ENCODE measurements at regions not wholly inside any gene's neighbourhood (a gene's known extent, or its start where the extent isn't known, plus 50 kb on each side); places are given as distances from the start of the nearest gene placed in this dataset.

GRCh38 chr19:46953955-46954501 is 65.6 kb upstream of the NPAS1 start:
- Histone ChIP-seq H3K27me3 (replicated peaks; ENCODE audit: insufficient read depth, low read depth, low read length, poor library complexity) (no peaks in the 10 kb centered on the region), H3K4me1 (ENCODE audit: insufficient read depth, low read length, poor library complexity, severe bottlenecking) (peaks cover 30% of the 10 kb centered on the region), H3K27ac (ENCODE audit: low read depth, low read length, poor library complexity, severe bottlenecking) (no peak overlapping the region), H3K36me3 (ENCODE audit: insufficient read depth, low read length, poor library complexity, severe bottlenecking) (peaks cover 5% of the 10 kb centered on the region), H3K4me3 (ENCODE audit: low read depth, low read length, poor library complexity, severe bottlenecking) (no peak overlapping the region), H3K9me3 (ENCODE audit: low read depth, low read length, poor library complexity, severe bottlenecking) (no peaks in the 10 kb centered on the region)
- intact Hi-C loops (cut with micrococcal nuclease; ENCODE audit: unreplicated experiment) = no loop called here
- CTCF ChIA-PET = no interaction called here
- no TSS peak for BruUV-seq (replicated peaks)
- DNase-seq (ENCODE audit: low spot score) = no peak
- POLR2A ChIA-PET (ENCODE audit: low non-redundant PET) = no interaction called here
- TF ChIP-seq EZH2 (IDR thresholded peaks at IDR 0.05; ENCODE audit: borderline replicate concordance, low read depth, low read length, poor library complexity, severe bottlenecking) (no peak), CTCF (conservative IDR thresholded peaks at IDR 0.05; ENCODE audit: low read depth, low read length) (no peak)

DNA sequence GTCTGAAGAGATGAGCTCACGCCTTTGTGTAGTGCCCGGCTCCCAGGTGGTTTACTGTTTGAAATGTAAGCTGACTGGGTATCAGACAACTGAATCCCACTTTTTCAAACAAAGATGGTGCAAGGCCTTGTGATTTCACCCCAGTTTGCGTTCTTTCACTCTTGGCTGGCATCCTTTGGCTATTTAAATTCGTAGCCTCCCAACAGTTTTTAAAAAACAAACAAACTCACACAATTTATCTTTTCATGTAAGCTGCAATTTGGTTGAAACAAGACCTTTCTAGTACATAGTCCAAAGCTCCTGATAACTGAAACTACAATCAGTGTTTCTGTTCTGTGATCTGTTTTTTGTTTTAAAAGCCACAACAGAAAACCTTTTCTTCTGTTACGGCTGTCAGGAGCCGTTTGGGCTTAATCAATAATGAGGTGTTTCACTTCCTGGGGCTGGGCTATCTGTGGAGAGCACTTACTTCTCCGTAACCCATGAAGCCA is 65.1 kb upstream of the NPAS1 start:
- intact Hi-C loops (cut with micrococcal nuclease; ENCODE audit: unreplicated experiment) = no loop called here
- DNase-seq (ENCODE audit: low spot score) = no peak
- no peaks in the 10 kb centered on the region for H3K9me3 ChIP-seq (ENCODE audit: low read depth, low read length, poor library complexity, severe bottlenecking)
- peak overlapping the region; percentile 20 for H3K27ac ChIP-seq (ENCODE audit: low read depth, low read length, poor library complexity, severe bottlenecking)
- peaks cover 5% of the 10 kb centered on the region for H3K36me3 ChIP-seq (ENCODE audit: insufficient read depth, low read length, poor library complexity, severe bottlenecking)
- H3K27me3 ChIP-seq (replicated peaks; ENCODE audit: insufficient read depth, low read depth, low read length, poor library complexity) = no peaks in the 10 kb centered on the region
- no peak for TF ChIP-seq EZH2 (IDR thresholded peaks at IDR 0.05; ENCODE audit: borderline replicate concordance, low read depth, low read length, poor library complexity, severe bottlenecking)
- peaks cover 30% of the 10 kb centered on the region for H3K4me1 ChIP-seq (ENCODE audit: insufficient read depth, low read length, poor library complexity, severe bottlenecking)
- ChIA-PET POLR2A (ENCODE audit: low non-redundant PET) (no interaction called here), CTCF (interaction anchor here (0.6 kb wide), 1 partner anchor 49 kb away, joined by 4 read pairs; no protein-coding TSS in a partner anchor)
- H3K4me3 ChIP-seq (ENCODE audit: low read depth, low read length, poor library complexity, severe bottlenecking) = no peak overlapping the region
- BruUV-seq (replicated peaks) = no TSS peak

- Histone ChIP-seq H3K27ac (ENCODE audit: low read depth, low read length, poor library complexity, severe bottlenecking) (peak overlapping the region; percentile 20), H3K4me1 (ENCODE audit: insufficient read depth, low read length, poor library complexity, severe bottlenecking) (peaks cover 30% of the 10 kb centered on the region), H3K9me3 (ENCODE audit: low read depth, low read length, poor library complexity, severe bottlenecking) (no peaks in the 10 kb centered on the region), H3K36me3 (ENCODE audit: insufficient read depth, low read length, poor library complexity, severe bottlenecking) (peaks cover 5% of the 10 kb centered on the region), H3K27me3 (replicated peaks; ENCODE audit: insufficient read depth, low read depth, low read length, poor library complexity) (no peaks in the 10 kb centered on the region), H3K4me3 (ENCODE audit: low read depth, low read length, poor library complexity, severe bottlenecking) (no peak overlapping the region)
- ChIA-PET CTCF (interaction anchor here (0.6 kb wide), 1 partner anchor 48 kb away, joined by 4 read pairs; no protein-coding TSS in a partner anchor), POLR2A (ENCODE audit: low non-redundant PET) (no interaction called here)
- intact Hi-C loops (cut with micrococcal nuclease; ENCODE audit: unreplicated experiment) = no loop called here
- TSS peak; percentile 6 for BruUV-seq (replicated peaks)
- TF ChIP-seq EZH2 (IDR thresholded peaks at IDR 0.05; ENCODE audit: borderline replicate concordance, low read depth, low read length, poor library complexity, severe bottlenecking) (no peak), CTCF (conservative IDR thresholded peaks at IDR 0.05; ENCODE audit: low read depth, low read length) (no peak)
- DNase-seq (ENCODE audit: low spot score) = peak; percentile 40
Observed at GRCh38 chr19:46954993-46955812, 64.4 kb upstream of the NPAS1 start.
